NCI-H69 (cell line): ENCODE measurements at regions not wholly inside any gene's neighbourhood (a gene's known extent, or its start where the extent isn't known, plus 50 kb on each side); places are given as distances from the start of the nearest gene placed in this dataset.

Experiments
- DNase-seq: peaks from one replicate; lab custom pipeline; 2025; lab: John Stamatoyannopoulos, UW

- peak; percentile 65 for DNase-seq
These were observed 97.8 kb upstream of the WWC1 start for GRCh38 chr5:168193493-168194250.

- DNase-seq: no peak
These were observed 96.3 kb upstream of the WWC1 start for GRCh38 chr5:168195110-168195509.

GRCh38 chr5:168198359-168198758, 93.1 kb upstream of the WWC1 start:
- DNase-seq: no peak

- DNase-seq: no peak
These were observed 88.4 kb upstream of the WWC1 start for GRCh38 chr5:168202996-168203395.

DNA sequence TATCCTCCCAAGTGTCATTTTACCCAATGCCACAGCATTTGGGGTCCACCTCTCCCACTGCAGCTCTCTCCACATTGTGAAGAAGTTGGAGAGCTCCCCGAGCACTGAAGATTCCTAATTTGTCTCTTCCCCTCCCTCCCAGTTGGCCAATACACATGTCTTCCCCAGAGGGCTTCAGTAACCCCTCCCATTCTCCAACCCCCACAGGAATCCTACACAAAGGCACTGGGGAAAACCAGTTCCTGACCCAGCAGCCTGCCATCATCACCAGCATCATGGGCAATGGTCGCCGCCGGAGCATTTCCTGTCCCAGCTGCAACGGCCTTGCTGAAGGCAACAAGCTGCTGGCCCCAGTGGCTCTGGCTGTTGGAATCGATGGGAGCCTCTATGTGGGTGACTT, 87.3 kb upstream of the WWC1 start:
- DNase-seq: no peak

DNA sequence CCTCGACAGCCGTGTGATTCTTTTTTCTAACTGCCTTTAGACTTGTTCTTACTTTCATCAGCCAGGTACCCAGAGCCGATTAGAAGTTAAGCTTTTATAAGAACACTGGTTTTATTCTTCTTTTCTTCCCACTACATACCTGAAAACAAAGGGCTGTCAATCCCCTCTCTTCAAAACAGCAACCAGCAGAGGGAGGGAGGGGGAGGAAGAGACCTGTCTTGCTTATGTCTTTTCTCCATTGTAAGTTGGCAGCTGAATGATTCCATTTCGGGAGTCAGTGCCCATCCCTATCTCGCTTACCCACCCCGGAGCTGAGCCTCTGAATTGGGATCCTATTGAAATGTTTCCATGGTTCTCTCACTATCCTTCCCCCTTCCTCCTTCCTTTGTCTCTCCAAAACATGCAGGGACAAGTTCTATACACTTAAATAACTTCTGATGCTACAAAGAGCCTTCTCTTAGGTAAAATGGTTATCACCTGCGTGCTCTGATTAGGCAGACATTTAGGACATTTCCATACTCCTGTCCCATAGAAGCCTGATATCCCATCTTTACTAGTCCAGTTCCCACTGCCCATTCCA, 83.9 kb upstream of the WWC1 start:
- DNase-seq: no peak

DNA sequence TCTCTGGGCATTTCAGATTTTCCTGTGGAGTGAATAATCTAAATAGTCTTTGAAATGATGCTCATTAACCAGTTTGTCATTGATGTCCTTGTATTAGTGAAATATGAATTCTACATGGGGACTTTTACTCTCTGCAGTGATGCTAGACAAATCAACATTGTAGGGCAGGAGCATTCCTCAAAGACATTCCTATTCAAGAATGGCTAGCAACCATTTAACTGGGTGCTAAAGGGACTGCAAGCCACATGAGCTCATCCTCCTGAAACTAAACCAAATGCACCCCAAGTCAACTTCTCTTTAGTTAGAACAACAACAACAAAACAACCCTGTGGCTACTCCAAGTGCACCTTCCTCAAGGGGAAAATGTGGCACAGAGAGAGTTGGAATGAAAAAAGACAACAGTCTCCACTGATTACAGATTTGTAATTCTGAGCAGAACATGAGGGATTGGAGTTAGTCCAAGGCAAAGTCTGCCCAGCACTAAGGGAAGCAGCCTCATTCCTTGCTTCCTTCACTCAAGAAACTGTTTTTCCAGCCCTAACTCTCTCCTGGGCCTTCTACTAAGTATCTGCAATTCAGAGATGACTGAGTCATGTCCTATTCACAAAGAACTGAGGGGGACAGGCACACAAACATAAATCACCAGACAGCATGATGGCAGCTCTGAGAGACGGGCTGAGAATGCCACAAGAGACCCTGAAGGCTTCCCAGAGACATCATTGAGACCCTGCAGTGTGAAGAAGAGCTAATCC, 82.0 kb upstream of the WWC1 start:
- DNase-seq: no peak

GRCh38 chr5:168209997-168210396, 81.4 kb upstream of the WWC1 start:
- no peak for DNase-seq

DNA sequence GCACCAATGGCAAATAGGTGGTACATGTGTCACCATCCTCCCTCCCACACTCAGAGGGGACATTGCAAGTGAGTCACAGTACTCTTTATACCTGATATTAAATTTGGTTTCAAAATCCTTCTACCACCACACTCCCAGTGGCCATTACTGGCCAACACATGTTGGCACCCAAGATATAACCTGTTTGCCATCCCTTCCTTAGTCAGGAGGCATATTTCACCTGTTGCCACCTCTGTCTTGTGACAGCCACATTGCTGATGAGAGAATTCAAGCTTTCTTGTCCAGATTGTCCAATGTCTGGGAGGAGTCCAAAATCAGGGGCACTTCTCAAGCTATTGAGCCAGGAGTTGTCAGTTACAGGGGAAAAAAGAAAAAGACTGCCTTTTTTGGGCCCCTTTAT, 80.2 kb upstream of the WWC1 start:
- peak; percentile 54 for DNase-seq

GRCh38 chr5:168211936-168212335, 79.5 kb upstream of the WWC1 start:
- peak; percentile 41 for DNase-seq

DNA sequence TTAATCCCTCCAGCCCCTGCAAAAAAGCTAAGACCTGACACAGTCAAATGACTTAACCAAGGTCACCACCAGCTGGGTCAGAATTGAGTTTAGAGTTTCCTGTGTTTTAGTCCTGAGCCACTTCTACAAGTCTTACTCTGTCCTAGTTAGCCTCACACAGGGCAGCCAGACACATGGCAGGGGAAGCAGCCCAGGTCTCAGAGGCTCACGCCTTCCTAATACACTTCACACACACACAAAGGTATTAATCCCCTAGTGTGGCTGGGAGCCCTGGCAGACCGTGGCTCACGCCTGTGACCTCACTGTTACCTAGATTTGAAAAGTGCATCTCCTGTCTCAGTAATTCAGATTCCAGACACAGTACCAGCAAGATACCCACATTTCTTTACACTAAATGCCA, 77.4 kb upstream of the WWC1 start:
- no peak for DNase-seq

- DNase-seq: no peak
These were observed 76.6 kb upstream of the WWC1 start for GRCh38 chr5:168214886-168215285.

GRCh38 chr5:168215646-168216045, 75.8 kb upstream of the WWC1 start:
- DNase-seq: peak; percentile 96

DNA sequence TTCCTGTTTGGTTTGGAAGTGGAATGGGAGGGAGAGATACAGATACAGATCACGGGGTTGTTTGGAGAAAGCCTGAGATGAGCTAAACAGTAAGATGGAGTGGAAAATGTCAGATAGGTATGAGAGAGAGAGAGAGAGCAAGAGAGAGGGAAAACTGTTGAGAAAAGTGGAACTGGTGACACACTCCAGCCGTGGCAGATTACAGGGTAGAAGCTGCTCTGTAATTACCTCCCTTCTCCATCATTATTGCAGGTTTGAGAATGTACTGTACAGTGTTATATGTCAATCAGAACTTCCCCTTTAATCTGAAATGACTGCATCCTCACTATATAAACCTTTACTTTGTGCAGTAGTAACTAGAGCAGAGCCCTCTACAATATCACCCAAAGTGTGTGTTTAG, 74.5 kb upstream of the WWC1 start:
- DNase-seq: peak; percentile 93

DNA sequence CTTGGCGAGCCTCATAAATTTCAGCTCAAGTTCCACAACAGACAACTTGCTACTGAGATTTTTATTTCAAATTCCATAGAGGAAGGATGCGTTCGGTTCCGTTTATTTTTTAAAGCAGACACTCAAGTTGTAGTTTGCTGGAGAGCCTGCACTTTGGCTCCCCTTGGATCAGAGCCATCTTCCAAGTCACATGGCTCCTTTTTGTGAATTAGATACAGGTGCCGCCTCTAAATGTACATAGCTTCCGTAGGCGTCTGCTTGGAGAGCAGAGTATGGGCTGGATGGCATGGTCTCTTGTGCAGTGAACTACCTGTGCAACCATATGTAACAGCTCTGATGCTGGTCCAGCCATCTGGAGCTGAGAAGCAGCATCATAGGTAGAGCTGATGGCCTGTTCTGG, 73.9 kb upstream of the WWC1 start:
- peak; percentile 92 for DNase-seq

DNA sequence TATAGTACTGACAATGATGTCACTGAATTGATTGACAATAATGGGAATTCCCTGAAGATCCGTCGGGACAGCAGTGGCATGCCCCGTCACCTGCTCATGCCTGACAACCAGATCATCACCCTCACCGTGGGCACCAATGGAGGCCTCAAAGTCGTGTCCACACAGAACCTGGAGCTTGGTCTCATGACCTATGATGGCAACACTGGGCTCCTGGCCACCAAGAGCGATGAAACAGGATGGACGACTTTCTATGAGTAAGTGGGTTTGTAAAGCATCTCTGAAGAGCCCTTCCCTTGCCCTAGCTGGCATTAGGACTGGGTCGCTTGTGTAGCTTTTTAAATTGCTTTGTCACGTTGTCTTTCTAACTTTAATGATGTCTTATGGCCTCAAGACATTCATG, 72.7 kb upstream of the WWC1 start:
- no peak for DNase-seq

- DNase-seq: peak; percentile 82
These were observed 71.7 kb upstream of the WWC1 start for GRCh38 chr5:168219515-168220410.

GRCh38 chr5:168224085-168224484, 67.4 kb upstream of the WWC1 start:
- DNase-seq: no peak

DNA sequence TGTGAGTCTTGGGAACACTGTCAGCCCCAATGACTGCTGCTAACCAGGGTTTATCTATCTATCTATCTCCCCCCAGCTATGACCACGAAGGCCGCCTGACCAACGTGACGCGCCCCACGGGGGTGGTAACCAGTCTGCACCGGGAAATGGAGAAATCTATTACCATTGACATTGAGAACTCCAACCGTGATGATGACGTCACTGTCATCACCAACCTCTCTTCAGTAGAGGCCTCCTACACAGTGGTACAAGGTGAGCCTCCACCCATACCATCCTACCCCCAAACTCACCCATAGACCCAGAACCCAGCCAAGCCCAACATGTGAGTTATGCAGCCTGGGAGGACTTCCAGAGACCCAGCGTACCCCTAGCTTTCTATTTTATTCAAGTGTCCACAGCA, 65.4 kb upstream of the WWC1 start:
- no peak for DNase-seq

DNA sequence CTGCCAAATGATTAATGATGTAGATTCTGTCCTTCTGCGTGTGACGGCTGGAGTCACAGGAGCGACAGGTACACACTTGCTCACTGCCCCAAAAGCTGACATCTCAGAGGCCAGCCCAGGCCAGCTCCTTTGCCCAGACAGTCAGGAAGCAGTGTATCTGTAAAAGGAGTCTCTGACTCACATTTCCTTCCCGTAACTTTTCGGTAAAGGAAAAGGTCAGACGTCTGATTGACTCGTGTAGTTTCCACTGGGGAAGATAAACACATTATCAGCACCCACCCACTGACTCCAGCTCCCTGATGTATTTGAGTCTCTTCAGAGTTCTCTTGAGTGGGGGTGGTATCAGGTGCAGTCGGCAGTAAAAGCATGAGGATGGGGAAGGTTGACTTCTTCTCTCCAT, 64.4 kb upstream of the WWC1 start:
- DNase-seq: no peak

GRCh38 chr5:168227973-168228615, 63.4 kb upstream of the WWC1 start:
- DNase-seq: no peak

GRCh38 chr5:168228668-168229067, 62.8 kb upstream of the WWC1 start:
- DNase-seq: no peak
